WTC11 (cell line): ENCODE measurements at regions not wholly inside any gene's neighbourhood (a gene's known extent, or its start where the extent isn't known, plus 50 kb on each side); places are given as distances from the start of the nearest gene placed in this dataset.

ENCODE experiments used
- ATAC-seq: fragments of 200-7000 bp; cut with Tn5 transposase; 2 replicates; pipeline ENCODE4 v1.10.0; 2021; ENCODE audit warnings: mild to moderate bottlenecking, moderate library complexity
- CTCF ChIA-PET: fragments of 300-600 bp; sonication (Branson Sonifier 250); formaldehyde crosslinking; loops from one replicate; lab custom pipeline; 2021; ENCODE audit warnings: antibody characterized with exemption; lab: Charles Lee
- POLR2A ChIA-PET: fragments of 350-600 bp; sonication (Branson Sonifier 250); formaldehyde crosslinking; loops from one replicate; lab custom pipeline; 2021; ENCODE audit warnings: antibody characterized with exemption; lab: Charles Lee
- DNase-seq: peaks from one replicate; pipeline ENCODE4 v3.0.0; 2021; ENCODE audit warnings: low spot score
- H3K27ac Mint-ChIP-seq: 2 replicates; pipeline ENCODE4 v1.8.0; 2021; ENCODE audit warnings: mixed read lengths
- H3K27me3 Mint-ChIP-seq: 2 replicates; pipeline ENCODE4 v1.8.0; 2021; ENCODE audit warnings: low read depth, mild to moderate bottlenecking, moderate library complexity, mixed read lengths
- H3K36me3 Mint-ChIP-seq: 2 replicates; pipeline ENCODE4 v1.8.0; 2021; ENCODE audit warnings: mixed read lengths
- H3K4me1 Mint-ChIP-seq: 2 replicates; pipeline ENCODE4 v1.8.0; 2022; ENCODE audit warnings: mixed read lengths
- H3K4me3 Mint-ChIP-seq: 2 replicates; pipeline ENCODE4 v1.8.0; 2021; ENCODE audit warnings: mild to moderate bottlenecking, moderate library complexity, mixed read lengths
- H3K9me3 Mint-ChIP-seq: 2 replicates; pipeline ENCODE4 v1.8.0; 2021; ENCODE audit warnings: mixed read lengths
- ATF6 ChIP-seq: sonication (generic); formaldehyde crosslinking; IDR thresholded peaks from 2 replicates; pipeline ENCODE4 v1.8.1; 2023; ENCODE audit warnings: mild to moderate bottlenecking, missing genetic modification reagents
- CBFB ChIP-seq: sonication (generic); formaldehyde crosslinking; IDR thresholded peaks from 2 replicates; pipeline ENCODE4 v1.8.1; 2022; ENCODE audit warnings: mild to moderate bottlenecking, low read depth, missing genetic modification reagents
- FOXJ3 ChIP-seq: sonication (generic); formaldehyde crosslinking; IDR thresholded peaks from 2 replicates; pipeline ENCODE4 v1.9.0; 2021; ENCODE audit warnings: missing genetic modification reagents, mild to moderate bottlenecking, borderline replicate concordance
- IRF2 ChIP-seq: sonication (generic); formaldehyde crosslinking; IDR thresholded peaks from 2 replicates; pipeline ENCODE4 v1.8.0; 2022; ENCODE audit warnings: low read depth, missing genetic modification reagents, borderline replicate concordance
- JUN ChIP-seq: sonication (generic); formaldehyde crosslinking; IDR thresholded peaks from 2 replicates; pipeline ENCODE4 v1.8.0; 2023; ENCODE audit warnings: mild to moderate bottlenecking, missing genetic modification reagents
- KAT7 ChIP-seq: sonication (generic); formaldehyde crosslinking; IDR thresholded peaks from 2 replicates; pipeline ENCODE4 v1.8.1; 2023; ENCODE audit warnings: missing genetic modification reagents, mild to moderate bottlenecking, borderline replicate concordance
- NFE2L1 ChIP-seq: sonication (generic); formaldehyde crosslinking; IDR thresholded peaks from 2 replicates; pipeline ENCODE4 v1.8.1; 2023; ENCODE audit warnings: missing genetic modification reagents
- NFYB ChIP-seq: sonication (generic); formaldehyde crosslinking; conservative IDR thresholded peaks from 2 replicates; pipeline ENCODE4 v1.8.0; 2022; ENCODE audit warnings: low read depth, missing genetic modification reagents
- NR1H2 ChIP-seq: sonication (generic); formaldehyde crosslinking; IDR thresholded peaks from 2 replicates; pipeline ENCODE4 v1.9.0; 2021; ENCODE audit warnings: mild to moderate bottlenecking, moderate library complexity, missing genetic modification reagents
- NR2C2 ChIP-seq: sonication (generic); formaldehyde crosslinking; IDR thresholded peaks from 2 replicates; pipeline ENCODE4 v1.8.0; 2022; ENCODE audit warnings: mild to moderate bottlenecking, missing genetic modification reagents
- OVOL2 ChIP-seq: fragments of 250-450 bp; sonication (Bioruptor Pico); IDR thresholded peaks from 2 replicates; pipeline ENCODE4 v1.9.0; 2021; ENCODE audit warnings: mild to moderate bottlenecking, borderline replicate concordance
- TEAD4 ChIP-seq: sonication (generic); formaldehyde crosslinking; IDR thresholded peaks from 2 replicates; pipeline ENCODE4 v1.8.0; 2022; ENCODE audit warnings: mild to moderate bottlenecking, missing genetic modification reagents
- USF1 ChIP-seq: sonication (generic); formaldehyde crosslinking; IDR thresholded peaks from 2 replicates; pipeline ENCODE4 v1.8.0; 2022; ENCODE audit warnings: mild to moderate bottlenecking, missing genetic modification reagents
- ZNF138 ChIP-seq: sonication (generic); formaldehyde crosslinking; conservative IDR thresholded peaks from 2 replicates; pipeline ENCODE4 v1.8.1; 2022; ENCODE audit warnings: mild to moderate bottlenecking, moderate library complexity, missing genetic modification reagents
- ZNF232 ChIP-seq: sonication (generic); formaldehyde crosslinking; IDR thresholded peaks from 2 replicates; pipeline ENCODE4 v1.8.0; 2022; ENCODE audit warnings: mild to moderate bottlenecking, missing genetic modification reagents
- ZNF317 ChIP-seq: sonication (generic); formaldehyde crosslinking; IDR thresholded peaks from 2 replicates; pipeline ENCODE4 v1.8.1; 2023; ENCODE audit warnings: low read depth, mild to moderate bottlenecking, moderate library complexity, missing genetic modification reagents, borderline replicate concordance
- ZNF416 ChIP-seq: fragments of 250-450 bp; sonication (Bioruptor Pico); IDR thresholded peaks from 2 replicates; pipeline ENCODE4 v1.9.0; 2021; ENCODE audit warnings: mild to moderate bottlenecking, inconsistent platforms
- ZNF423 ChIP-seq: fragments of 250-450 bp; sonication (Bioruptor Pico); IDR thresholded peaks from 2 replicates; pipeline ENCODE4 v2.1.2; 2022; ENCODE audit warnings: mild to moderate bottlenecking, moderate library complexity
- TF ChIP-seq, protein P1 (sequence below): fragments of 250-450 bp; sonication (Bioruptor Pico); IDR thresholded peaks from 2 replicates; pipeline ENCODE4 v1.9.0; 2021; ENCODE audit warnings: moderate library complexity, mild to moderate bottlenecking, inconsistent platforms, borderline replicate concordance
- TF ChIP-seq, protein P2 (sequence below): fragments of 250-450 bp; sonication (Bioruptor Pico); IDR thresholded peaks from 2 replicates; pipeline ENCODE4 v1.9.0; 2021; ENCODE audit warnings: mild to moderate bottlenecking
- TF ChIP-seq, protein P3 (sequence below): fragments of 250-450 bp; sonication (Bioruptor Pico); IDR thresholded peaks from 2 replicates; pipeline ENCODE4 v1.9.0; 2021; ENCODE audit warnings: mild to moderate bottlenecking, borderline replicate concordance
- TF ChIP-seq, protein P4 (sequence below): fragments of 200-600 bp; IDR thresholded peaks from 2 replicates; pipeline ENCODE4 v1.8.0; 2022; ENCODE audit warnings: antibody characterized with exemption

DNA sequence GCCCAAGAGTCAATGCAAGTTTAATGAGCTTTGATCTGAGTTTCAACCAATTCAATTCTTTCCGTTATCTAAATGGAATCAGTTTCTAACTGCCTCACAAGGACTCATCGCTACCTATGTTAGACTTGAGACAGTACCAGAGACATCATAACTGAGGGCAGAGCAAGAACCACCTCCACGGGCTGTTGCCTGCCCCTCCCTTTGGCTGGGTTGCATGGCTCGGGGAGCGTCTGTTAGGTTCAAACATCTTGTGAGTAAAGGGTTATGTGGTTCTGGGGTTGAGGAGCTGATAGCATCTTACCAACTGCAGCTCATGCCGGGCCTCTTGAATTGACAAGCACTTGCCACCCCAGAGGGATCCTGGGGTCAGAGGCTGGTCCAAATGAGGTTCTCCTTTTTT is 457.9 kb downstream of the ENC1 start:
- no peak for TF ChIP-seq NFYB (CRISPR knock-in tag)
- TF ChIP-seq, protein P1, sequence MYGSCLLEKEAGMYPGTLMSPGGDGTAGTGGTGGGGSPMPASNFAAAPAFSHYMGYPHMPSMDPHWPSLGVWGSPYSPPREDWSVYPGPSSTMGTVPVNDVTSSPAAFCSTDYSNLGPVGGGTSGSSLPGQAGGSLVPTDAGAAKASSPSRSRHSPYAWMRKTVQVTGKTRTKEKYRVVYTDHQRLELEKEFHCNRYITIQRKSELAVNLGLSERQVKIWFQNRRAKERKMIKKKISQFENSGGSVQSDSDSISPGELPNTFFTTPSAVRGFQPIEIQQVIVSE (CRISPR knock-in tag), result no peak
- no peak for TF ChIP-seq OVOL2 (CRISPR knock-in tag)
- TF ChIP-seq, protein P2, sequence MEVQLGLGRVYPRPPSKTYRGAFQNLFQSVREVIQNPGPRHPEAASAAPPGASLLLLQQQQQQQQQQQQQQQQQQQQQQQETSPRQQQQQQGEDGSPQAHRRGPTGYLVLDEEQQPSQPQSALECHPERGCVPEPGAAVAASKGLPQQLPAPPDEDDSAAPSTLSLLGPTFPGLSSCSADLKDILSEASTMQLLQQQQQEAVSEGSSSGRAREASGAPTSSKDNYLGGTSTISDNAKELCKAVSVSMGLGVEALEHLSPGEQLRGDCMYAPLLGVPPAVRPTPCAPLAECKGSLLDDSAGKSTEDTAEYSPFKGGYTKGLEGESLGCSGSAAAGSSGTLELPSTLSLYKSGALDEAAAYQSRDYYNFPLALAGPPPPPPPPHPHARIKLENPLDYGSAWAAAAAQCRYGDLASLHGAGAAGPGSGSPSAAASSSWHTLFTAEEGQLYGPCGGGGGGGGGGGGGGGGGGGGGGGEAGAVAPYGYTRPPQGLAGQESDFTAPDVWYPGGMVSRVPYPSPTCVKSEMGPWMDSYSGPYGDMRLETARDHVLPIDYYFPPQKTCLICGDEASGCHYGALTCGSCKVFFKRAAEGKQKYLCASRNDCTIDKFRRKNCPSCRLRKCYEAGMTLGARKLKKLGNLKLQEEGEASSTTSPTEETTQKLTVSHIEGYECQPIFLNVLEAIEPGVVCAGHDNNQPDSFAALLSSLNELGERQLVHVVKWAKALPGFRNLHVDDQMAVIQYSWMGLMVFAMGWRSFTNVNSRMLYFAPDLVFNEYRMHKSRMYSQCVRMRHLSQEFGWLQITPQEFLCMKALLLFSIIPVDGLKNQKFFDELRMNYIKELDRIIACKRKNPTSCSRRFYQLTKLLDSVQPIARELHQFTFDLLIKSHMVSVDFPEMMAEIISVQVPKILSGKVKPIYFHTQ (CRISPR knock-in tag), result no peak
- no peak for TF ChIP-seq FOXJ3 (CRISPR knock-in tag)
- TF ChIP-seq TEAD4, result no peak
- no peak for TF ChIP-seq IRF2 (CRISPR knock-in tag)
- no peak for TF ChIP-seq NFE2L1 (CRISPR knock-in tag)
- TF ChIP-seq USF1 (CRISPR knock-in tag), result no peak
- TF ChIP-seq ZNF317 (CRISPR knock-in tag), result no peak
- TF ChIP-seq, protein P3, sequence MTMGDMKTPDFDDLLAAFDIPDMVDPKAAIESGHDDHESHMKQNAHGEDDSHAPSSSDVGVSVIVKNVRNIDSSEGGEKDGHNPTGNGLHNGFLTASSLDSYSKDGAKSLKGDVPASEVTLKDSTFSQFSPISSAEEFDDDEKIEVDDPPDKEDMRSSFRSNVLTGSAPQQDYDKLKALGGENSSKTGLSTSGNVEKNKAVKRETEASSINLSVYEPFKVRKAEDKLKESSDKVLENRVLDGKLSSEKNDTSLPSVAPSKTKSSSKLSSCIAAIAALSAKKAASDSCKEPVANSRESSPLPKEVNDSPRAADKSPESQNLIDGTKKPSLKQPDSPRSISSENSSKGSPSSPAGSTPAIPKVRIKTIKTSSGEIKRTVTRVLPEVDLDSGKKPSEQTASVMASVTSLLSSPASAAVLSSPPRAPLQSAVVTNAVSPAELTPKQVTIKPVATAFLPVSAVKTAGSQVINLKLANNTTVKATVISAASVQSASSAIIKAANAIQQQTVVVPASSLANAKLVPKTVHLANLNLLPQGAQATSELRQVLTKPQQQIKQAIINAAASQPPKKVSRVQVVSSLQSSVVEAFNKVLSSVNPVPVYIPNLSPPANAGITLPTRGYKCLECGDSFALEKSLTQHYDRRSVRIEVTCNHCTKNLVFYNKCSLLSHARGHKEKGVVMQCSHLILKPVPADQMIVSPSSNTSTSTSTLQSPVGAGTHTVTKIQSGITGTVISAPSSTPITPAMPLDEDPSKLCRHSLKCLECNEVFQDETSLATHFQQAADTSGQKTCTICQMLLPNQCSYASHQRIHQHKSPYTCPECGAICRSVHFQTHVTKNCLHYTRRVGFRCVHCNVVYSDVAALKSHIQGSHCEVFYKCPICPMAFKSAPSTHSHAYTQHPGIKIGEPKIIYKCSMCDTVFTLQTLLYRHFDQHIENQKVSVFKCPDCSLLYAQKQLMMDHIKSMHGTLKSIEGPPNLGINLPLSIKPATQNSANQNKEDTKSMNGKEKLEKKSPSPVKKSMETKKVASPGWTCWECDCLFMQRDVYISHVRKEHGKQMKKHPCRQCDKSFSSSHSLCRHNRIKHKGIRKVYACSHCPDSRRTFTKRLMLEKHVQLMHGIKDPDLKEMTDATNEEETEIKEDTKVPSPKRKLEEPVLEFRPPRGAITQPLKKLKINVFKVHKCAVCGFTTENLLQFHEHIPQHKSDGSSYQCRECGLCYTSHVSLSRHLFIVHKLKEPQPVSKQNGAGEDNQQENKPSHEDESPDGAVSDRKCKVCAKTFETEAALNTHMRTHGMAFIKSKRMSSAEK (CRISPR knock-in tag), result no peak
- no peak for TF ChIP-seq KAT7 (CRISPR knock-in tag)
- TF ChIP-seq NR2C2 (CRISPR knock-in tag), result no peak
- TF ChIP-seq, all 79 proteins: peak for 0
- ChIA-PET CTCF (interaction anchor here (0.9 kb wide), 1 partner anchor 9 kb away, joined by 4 read pairs; no protein-coding TSS in a partner anchor), POLR2A (no interaction called here)
- Mint-ChIP-seq H3K36me3 (no peaks in the 10 kb centered on the region), H3K4me3 (no peak overlapping the region), H3K27ac (no peak overlapping the region), H3K9me3 (peaks cover under 1% of the 10 kb centered on the region; the same call in 1 of the 2 replicates), H3K4me1 (peaks cover 5% of the 10 kb centered on the region), H3K27me3 (no peaks in the 10 kb centered on the region)
- DNase-seq (no peak), ATAC-seq (no peak)

GRCh38 chr5:74179701-74180100 is 460.8 kb downstream of the ENC1 start:
- Mint-ChIP-seq H3K36me3 (no peaks in the 10 kb centered on the region), H3K4me3 (no peak overlapping the region), H3K27ac (no peak overlapping the region), H3K9me3 (no peaks in the 10 kb centered on the region), H3K27me3 (no peaks in the 10 kb centered on the region), H3K4me1 (no peaks in the 10 kb centered on the region)
- no peak for TF ChIP-seq NR1H2 (CRISPR knock-in tag)
- TF ChIP-seq, protein P4, sequence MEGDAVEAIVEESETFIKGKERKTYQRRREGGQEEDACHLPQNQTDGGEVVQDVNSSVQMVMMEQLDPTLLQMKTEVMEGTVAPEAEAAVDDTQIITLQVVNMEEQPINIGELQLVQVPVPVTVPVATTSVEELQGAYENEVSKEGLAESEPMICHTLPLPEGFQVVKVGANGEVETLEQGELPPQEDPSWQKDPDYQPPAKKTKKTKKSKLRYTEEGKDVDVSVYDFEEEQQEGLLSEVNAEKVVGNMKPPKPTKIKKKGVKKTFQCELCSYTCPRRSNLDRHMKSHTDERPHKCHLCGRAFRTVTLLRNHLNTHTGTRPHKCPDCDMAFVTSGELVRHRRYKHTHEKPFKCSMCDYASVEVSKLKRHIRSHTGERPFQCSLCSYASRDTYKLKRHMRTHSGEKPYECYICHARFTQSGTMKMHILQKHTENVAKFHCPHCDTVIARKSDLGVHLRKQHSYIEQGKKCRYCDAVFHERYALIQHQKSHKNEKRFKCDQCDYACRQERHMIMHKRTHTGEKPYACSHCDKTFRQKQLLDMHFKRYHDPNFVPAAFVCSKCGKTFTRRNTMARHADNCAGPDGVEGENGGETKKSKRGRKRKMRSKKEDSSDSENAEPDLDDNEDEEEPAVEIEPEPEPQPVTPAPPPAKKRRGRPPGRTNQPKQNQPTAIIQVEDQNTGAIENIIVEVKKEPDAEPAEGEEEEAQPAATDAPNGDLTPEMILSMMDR, result no peak
- no peak for TF ChIP-seq ZNF138 (CRISPR knock-in tag)
- no peak for TF ChIP-seq NFE2L1 (CRISPR knock-in tag)
- TF ChIP-seq ZNF416 (CRISPR knock-in tag), result no peak
- no peak for TF ChIP-seq FOXJ3 (CRISPR knock-in tag)
- no peak for TF ChIP-seq CBFB (CRISPR knock-in tag)
- no peak for TF ChIP-seq IRF2 (CRISPR knock-in tag)
- no peak for TF ChIP-seq ATF6 (CRISPR knock-in tag)
- no peak for TF ChIP-seq ZNF423 (CRISPR knock-in tag)
- TF ChIP-seq NR2C2 (CRISPR knock-in tag), result no peak
- TF ChIP-seq ZNF232 (CRISPR knock-in tag), result no peak
- no peak for TF ChIP-seq JUN (CRISPR knock-in tag)
- TF ChIP-seq OVOL2 (CRISPR knock-in tag), result no peak
- ATAC-seq (no peak), DNase-seq (no peak)
- ChIA-PET CTCF (no interaction called here), POLR2A (no interaction called here)
